HG03432 (cell line): ENCODE measurements at regions not wholly inside any gene's neighbourhood (a gene's known extent, or its start where the extent isn't known, plus 50 kb on each side); places are given as distances from the start of the nearest gene placed in this dataset.
"Not testable (repeated sequence)": the region's sequence is repeated elsewhere in the genome, so short reads cannot be mapped to it uniquely, and the experiment has no call there.

Experiments
- ATAC-seq: cut with Tn5 transposase; IDR thresholded peaks from one replicate; pipeline ENCODE4 v1.9.1; 2021; ENCODE audit warnings: mild to moderate bottlenecking, moderate library complexity; ENCODE audit not compliant: unreplicated experiment

DNA sequence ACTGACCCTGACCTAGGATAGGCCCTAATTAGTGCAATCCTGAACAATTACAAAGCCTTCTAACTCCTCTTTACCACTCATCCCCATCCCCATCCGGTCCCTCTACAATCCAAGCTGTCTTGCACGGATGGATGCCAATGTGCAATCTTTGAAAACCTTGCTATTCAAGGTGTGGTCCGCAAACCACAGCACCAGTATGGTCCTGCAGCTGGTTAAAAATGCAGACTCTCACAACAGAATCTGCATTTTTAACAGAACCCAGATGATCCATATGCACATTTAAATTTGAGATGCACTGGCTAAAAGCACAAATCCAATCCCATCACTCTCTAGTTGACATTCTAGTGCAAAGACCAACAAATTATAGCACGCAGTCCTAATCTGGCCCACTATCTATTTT lies 230.6 kb upstream of the KRR1 start:
- ATAC-seq: no peak

- no peak for ATAC-seq
These were observed 228.5 kb upstream of the KRR1 start for GRCh38 chr12:75739912-75740311.

DNA sequence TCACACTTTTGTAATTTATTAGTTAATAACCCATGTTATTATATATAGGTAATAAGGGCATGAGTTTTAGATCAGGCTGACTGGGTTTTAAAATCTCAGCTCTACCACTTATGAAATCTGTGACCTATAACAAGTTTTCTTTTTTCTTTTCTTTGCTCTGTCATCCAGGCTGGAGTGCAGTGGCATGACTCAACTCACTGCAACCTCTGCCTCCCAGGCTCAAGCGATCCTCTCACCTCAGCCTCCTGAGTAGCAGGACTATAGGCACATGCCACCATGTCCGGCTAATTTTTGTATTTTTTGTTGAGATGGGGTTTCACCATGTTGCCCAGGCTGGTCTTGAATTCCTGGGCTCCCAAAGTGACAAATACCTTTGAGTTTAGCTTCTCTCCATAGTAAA lies 227.7 kb upstream of the KRR1 start:
- ATAC-seq: not testable (repeated sequence)

- ATAC-seq: peak; percentile 98
These were observed 227.1 kb upstream of the KRR1 start for GRCh38 chr12:75738486-75738885.

- no peak for ATAC-seq
These were observed 224.4 kb upstream of the KRR1 start for GRCh38 chr12:75735853-75736252.

DNA sequence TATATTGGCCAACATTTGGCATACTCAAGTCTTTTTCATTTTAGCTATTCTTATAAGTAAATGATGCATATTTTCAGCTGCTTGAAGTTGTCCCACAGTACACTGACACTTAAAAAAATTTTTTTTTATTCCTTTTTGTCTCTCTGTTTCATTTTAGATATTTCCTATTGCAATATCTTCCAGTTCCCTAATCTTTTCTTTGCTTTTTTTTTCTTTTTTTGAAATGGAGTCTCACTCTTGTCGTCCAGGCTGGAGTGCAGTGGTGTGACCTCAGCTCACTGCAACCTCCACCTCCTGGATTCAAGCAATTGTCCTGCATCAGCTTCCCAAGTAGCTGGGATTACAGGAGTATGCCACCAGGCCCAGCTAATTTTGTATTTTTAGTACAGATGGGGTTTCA lies 217.4 kb upstream of the KRR1 start:
- no peak for ATAC-seq

DNA sequence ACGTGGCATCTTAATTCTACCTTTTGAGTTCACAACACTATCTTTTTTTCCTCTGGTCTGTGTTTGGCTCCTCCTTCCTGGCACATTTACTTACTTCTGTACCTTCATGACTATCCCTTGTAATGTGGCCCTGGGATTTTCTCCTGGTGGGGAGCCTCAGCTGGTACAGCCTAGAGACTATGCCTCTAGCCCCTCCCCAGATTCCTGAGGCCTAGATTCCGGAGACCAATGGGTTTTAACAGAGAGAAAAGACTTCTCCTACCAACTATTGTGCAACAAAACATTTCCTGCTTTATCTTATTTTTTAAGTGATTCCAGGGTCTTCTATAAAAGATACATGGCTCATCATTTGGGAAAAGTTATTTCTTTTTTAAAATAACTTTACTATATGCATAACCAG lies 216.2 kb upstream of the KRR1 start:
- no peak for ATAC-seq

DNA sequence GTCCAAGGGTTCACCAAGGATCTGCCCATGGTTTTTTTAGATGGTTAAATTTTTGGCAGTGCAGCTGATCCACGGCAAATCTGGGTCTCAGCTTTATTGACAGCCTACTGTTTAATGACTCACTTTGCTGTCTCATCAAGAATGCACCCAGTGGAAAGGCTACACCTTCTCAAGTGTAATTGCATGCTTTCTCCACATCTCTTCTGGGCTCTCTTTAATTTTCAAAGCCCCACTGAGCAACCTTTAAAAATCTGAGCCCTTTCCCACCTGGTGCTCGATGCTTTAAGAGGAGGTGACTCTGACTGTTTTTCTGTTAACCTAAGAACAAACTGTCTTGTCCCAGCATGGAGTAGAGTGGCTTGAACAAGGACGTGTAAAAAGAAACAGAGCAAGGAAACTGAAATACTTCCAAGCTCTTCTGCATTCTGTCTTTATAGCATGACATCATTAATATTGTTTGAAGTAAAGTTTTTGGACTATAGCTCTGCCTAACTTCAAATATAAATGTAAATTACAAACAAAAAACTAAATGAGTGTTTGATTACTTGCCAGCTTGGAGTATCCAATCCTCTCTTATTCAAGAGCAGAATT lies 214.2 kb upstream of the KRR1 start:
- ATAC-seq: no peak

DNA sequence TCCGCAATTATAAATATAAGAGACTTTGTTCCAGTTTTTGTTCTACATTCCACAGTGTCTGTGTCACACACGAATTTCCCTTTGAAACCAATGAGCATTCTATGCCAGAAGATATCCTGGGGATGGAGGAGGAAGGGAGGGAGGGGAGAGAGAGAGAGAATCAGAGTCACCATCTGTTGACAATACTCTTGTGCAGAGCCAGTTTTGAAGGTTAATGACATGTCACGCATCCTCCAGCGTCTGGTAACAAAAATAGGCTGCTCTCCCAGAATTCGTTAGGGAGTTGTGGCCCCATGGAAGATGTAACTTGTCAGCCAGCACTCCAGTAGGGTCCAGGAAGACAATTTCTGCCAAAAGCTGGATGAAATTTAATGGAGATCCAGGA lies 213.5 kb upstream of the KRR1 start:
- ATAC-seq: no peak

- no peak for ATAC-seq
These were observed 213.0 kb upstream of the KRR1 start for GRCh38 chr12:75724307-75724927.

- peak; percentile 90 for ATAC-seq
These were observed 211.3 kb upstream of the KRR1 start for GRCh38 chr12:75722714-75723200.

DNA sequence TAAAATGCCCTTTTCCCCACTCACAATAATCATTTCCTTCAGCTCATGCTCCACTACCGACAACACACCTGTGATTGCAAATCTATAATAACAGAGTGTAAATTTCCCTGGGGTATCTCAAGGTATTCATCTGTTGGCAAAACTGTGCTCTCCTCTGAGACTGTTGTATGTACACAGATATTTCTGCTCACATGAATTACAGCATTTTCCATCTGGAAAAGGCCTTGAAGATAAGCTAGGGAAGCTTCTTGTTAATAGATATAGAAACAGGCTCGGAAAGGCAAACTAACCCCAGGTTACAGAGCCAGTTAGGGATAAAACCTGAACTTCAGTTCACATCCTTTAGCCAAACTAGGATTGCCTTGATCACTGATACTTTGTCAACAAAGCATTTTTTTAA lies 210.4 kb upstream of the KRR1 start:
- ATAC-seq: no peak

- ATAC-seq: no peak
These were observed 209.6 kb upstream of the KRR1 start for GRCh38 chr12:75720812-75721641.

- no peak for ATAC-seq
These were observed 206.5 kb upstream of the KRR1 start for GRCh38 chr12:75717902-75718301.

- ATAC-seq: no peak
These were observed 205.0 kb upstream of the KRR1 start for GRCh38 chr12:75716291-75717025.

- ATAC-seq: no peak
These were observed 204.3 kb upstream of the KRR1 start for GRCh38 chr12:75715682-75716081.

- no peak for ATAC-seq
These were observed 203.9 kb upstream of the KRR1 start for GRCh38 chr12:75715323-75715644.

GRCh38 chr12:75714462-75715322 lies 203.3 kb upstream of the KRR1 start:
- no peak for ATAC-seq

- no peak for ATAC-seq
These were observed 202.0 kb upstream of the KRR1 start for GRCh38 chr12:75713434-75713833.

GRCh38 chr12:75712223-75712622 lies 200.8 kb upstream of the KRR1 start:
- no peak for ATAC-seq

DNA sequence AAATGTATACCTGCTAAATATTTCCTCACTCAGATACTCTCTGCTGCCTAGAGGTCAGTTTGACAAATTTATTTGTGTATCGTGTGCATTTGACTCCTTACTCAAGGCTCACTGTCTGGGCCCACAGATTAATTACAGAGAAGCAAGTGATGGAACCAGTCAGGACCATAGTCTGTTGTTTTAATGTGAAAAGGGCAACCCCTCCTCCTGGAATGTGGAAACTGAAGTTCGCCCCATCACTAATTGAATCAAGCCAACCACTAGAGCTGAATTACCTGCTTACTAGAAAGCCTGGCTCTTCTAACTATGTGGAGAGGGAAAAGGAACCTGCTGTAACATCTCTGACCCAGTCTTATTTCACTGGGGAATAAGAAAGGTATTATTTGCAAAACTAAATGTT lies 199.9 kb upstream of the KRR1 start:
- ATAC-seq: no peak
